IPS-18c (cell line): ENCODE measurements at regions not wholly inside any gene's neighbourhood (a gene's known extent, or its start where the extent isn't known, plus 50 kb on each side); places are given as distances from the start of the nearest gene placed in this dataset.

Experiments used
- H3K4me3 ChIP-seq: 2 replicates; pipeline ENCODE4 v1.7.0; 2013; ENCODE audit warnings: low read depth, mild to moderate bottlenecking, low read length, moderate library complexity; ENCODE audit not compliant: insufficient read depth
- H3K9me3 ChIP-seq: one replicate; pipeline ENCODE4 v1.6.1; 2013; ENCODE audit warnings: mild to moderate bottlenecking, low read length, moderate library complexity; ENCODE audit not compliant: control insufficient read depth, insufficient read depth

DNA sequence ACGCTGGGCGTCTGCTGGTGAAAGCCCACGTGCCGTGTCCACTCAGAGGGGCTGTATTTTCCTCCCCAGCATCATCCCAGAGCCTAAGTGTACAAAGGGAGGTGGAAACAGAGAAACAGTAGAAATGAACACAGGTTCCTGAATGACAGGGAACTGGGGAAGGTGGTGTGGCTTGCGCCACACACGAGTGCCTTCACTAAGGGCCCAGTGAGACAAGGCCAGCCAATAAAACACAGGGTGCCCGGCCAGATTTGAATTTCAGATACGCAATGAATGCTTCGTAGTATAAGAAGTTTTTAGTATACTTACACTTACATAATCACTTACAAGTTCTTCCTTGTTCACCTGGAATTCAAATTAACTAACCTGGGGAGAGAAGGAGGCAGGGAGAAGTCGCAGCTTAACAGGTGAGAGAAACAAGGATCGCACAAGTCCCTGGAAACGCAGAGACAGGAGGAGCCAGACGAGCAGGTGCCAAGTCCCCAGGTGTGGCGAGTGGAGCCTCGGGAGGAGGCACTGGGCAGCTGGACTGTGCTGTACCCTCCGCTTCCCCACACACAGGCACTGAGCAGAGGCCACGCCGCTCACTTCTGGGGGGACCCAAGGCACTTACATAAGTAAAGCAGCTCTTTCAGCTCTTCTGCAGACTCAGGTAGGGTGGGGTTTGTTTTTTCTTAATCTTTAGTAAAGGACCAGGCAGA lies 105.2 kb upstream of the MGMT start:
- H3K9me3 ChIP-seq = peaks cover 3% of the 10 kb centered on the region
- H3K4me3 ChIP-seq = no peak overlapping the region

DNA sequence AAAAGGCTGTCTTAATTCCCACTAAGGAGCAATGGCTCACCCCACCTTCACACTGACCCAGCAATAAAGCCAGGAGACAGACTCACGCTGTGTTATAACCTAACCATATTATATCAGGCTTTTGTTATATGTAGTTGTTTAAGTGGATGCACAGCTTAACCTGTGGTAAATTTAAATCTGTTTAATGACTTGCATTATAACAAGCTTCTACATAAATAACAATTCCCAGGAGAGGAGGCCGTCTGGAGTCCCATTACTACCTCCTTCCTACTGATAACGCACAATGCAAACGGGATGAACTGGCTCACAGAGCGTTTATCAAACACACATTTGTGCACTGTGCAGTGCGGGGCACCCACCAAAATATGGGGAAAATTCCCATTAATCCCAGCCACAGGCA lies 102.1 kb upstream of the MGMT start:
- no peak overlapping the region for H3K4me3 ChIP-seq
- peaks cover 3% of the 10 kb centered on the region for H3K9me3 ChIP-seq

DNA sequence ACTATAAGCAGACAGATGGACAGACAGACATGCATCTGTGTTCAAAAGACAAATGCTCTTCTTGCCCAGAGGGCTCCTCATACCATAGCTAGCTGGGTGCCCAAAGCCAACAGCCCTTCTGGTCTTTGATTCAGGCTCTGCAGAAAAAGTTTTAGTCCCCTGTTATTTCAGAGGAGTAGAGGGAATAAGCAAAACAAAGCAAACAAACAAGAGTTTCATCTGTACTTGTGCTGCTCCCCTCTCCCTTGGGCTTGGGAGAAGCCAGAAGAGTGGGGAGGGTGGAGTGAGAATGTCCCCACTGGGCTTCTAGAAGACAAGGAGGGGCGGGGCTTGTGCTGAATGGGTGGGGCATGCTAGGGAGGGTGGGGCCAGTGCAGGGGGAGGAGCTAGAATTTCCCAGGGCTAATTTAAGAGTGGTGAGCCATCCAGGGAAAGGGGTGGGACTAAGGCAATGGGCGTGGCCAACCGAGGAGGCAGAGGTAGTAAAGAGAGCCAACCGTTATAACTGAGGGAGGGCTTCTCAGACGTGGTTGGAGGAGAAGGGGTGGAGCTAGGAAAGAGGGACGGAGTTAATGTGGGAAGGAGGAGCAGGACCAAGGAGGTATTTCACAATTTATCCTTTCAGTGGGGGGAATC lies 101.2 kb upstream of the MGMT start:
- Histone ChIP-seq H3K9me3 (peaks cover 3% of the 10 kb centered on the region), H3K4me3 (no peak overlapping the region)

DNA sequence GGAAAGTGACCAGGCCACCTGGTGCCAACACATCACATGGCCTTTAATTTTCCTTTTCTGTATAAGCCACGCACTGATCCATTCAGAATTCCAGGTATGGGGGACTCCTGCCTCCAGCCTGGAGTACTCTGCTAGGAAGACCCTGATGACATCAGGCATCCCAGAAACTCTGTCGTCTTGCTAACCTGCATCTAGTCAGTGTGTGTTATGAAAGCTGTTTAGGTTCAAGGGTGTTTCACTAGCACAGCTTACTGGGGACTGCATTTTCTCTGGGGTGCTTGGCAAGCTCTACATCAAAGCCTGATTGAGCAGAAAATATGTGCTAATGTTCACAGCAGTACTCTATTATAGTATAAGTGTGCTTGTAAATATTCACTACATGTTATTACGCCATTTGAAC lies 100.6 kb upstream of the MGMT start:
- H3K4me3 ChIP-seq = no peak overlapping the region
- peaks cover 3% of the 10 kb centered on the region for H3K9me3 ChIP-seq

DNA sequence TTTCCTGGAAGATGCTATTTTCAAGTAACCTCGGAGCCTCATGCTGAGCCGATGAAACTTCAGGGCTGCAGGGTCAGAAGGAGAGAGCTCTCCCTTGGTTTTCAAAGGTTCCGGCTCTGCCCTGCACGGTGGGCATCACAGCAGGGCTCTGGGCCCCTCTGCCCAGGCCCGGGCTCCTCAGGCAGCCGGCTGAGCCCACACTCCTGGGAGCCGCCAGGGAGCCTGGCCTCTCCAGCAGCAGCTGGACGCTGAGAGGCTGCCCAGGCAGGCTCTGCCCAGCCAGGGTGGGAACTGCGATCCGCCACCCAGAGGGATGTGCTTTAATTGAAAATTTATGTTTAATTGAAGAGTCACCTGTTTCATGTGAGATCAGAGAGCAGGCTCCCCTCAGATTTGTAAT lies 97.5 kb upstream of the MGMT start:
- H3K9me3 ChIP-seq = no peaks in the 10 kb centered on the region
- no peak overlapping the region for H3K4me3 ChIP-seq

DNA sequence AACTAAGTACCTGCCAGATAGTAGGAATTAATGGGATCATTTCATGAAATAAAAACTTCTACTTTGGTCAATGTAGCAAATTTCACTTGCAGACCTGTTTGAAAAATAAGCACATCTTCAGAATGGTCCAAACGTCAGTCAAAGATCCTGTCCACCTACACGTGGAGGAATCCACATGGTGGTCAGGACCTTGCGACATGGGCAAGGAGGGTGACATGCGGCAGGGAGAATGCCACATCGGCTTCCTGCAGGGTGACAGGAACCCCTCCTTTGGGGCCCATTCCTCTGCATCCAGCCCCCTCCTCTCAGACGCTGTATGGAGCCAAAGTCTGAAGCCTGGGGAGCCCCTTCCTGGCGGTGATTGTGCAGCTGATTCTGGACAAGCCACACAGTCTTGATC lies 95.5 kb upstream of the MGMT start:
- Histone ChIP-seq H3K9me3 (peaks cover under 1% of the 10 kb centered on the region), H3K4me3 (no peak overlapping the region)

DNA sequence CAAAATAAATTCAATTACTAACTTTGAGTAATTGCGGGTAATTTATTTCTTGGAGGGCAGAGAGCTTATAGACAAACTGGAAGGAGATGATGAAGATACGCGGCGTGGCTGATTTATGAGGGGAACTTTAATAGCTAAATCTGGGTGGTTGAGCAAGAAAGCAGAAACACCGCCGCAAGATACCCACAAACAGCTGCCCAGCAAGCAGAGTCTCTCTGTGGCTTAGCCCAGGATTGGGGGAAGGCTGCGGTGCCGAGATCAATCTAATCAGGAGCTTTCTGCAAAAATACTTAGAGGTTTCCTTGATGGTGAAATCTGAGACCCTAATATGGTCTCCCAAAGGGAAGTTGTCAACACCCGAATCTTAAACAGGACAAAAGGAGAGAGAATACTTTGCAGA lies 94.9 kb upstream of the MGMT start:
- no peak overlapping the region for H3K4me3 ChIP-seq
- H3K9me3 ChIP-seq = peaks cover 3% of the 10 kb centered on the region

DNA sequence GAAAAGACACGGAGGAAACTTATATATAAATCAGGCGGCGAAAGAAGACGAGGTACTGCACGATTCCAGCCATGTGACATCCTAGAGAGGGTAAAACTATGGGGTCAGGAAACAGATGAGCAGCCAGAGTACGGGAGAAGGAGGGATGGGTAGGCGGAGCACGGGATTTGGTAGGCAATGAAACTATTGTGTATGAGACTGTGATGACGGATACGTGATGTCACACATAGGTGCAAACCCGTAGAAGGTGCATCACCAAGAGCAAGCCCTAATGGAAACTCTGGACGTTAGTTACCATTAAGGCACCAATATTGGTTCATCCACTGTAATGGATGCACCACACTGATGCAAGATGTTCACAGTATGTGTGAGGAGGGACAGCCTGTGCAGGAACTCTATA lies 93.8 kb upstream of the MGMT start:
- Histone ChIP-seq H3K9me3 (peaks cover 3% of the 10 kb centered on the region), H3K4me3 (no peak overlapping the region)

DNA sequence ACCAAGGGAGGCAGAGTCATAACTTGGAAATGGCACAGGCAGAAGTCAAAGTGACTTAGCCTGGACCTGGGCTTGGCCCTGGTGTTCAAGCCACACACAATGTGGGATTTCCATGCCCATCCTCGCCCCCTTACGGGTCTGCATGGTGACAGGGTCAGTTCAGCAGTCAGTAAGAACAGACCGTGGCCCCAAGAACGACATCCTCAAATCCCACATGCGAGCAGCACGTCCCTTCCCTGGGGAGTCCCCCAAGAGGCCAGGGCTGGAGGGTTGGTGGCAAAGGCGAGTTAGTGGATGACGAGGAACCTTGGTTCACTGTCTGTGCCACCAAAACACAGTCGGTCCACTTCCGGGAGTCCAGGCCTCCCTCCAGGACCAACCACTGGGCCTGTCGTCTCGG lies 93.3 kb upstream of the MGMT start:
- Histone ChIP-seq H3K9me3 (peaks cover 3% of the 10 kb centered on the region), H3K4me3 (no peak overlapping the region)

DNA sequence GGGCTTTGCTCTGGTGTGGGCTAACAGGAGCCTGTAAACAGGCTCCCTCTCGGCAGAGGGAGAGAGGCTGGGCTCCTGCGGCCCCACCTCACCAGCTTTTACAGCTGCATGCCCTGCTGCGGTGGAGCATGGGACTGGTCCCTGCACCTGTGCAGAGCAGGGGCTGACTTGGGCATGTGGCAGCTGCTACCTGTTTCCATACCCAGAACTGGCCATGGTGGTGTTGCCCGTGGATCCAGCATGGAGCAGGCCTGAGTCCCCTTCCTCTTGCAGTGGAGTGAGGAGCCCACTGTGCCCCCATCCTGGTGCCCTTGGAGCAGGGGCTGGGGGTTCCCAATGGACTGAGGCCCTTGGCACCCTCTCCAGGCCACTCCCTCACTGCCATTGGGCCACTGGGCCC lies 91.9 kb upstream of the MGMT start:
- Histone ChIP-seq H3K4me3 (no peak overlapping the region), H3K9me3 (peaks cover 3% of the 10 kb centered on the region)

DNA sequence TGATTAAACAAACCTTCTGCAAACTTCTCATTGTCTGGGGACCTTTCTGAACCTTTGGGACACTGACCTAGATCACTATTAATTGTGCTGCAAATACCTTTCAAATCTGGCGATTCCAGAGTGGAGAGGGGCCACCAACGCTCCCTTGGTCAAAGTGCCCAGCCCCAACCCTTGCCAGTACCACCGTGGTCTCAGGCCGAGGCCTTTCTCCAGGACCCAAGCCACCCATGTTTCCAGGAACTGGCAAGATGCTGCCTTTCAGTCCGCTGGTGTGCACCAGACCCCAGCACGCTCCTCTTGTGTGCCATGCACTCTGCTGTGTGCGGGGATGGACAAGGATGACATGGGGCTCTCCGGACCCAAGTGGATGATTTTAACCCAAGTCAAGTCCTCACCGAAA lies 91.1 kb upstream of the MGMT start:
- Histone ChIP-seq H3K9me3 (peaks cover 3% of the 10 kb centered on the region), H3K4me3 (no peak overlapping the region)

DNA sequence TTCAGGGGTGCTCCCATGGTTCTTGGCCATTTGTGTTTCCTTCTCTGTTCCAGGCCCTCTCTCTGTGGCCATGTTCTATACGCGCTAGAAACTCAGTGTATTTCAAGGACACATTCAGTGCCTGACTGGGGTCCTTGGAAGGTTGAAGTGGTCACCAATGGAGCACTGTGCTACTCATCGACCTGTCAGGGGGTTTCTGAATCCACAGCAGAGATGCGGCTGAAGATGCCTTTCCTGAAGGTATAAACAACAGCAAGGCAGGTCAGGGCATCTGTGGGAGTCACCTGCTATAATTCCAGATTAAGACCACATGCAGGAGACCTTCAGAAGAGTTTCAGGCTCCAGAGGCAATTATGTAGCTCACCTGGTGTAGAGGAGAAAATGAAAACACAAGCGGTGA lies 86.8 kb upstream of the MGMT start:
- Histone ChIP-seq H3K9me3 (peaks cover 3% of the 10 kb centered on the region), H3K4me3 (no peak overlapping the region)

DNA sequence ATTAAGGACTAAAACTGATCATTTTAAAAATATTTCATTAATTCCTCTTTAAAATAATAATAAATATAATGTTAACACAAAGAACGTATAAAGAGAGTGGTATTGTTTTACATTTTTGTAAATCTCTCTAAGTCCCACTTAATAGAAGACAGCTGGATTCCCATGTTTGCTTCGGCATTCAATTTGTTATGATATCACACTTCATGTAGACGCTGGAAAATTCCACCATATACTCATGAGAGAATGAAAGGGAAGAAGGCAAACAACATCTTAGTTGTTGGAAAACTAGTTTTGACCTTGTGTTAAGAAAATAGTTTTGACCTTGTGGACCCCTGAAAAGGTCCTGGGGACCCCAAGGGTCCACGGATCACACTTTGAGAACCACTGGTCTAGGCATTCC lies 85.3 kb upstream of the MGMT start:
- no peak overlapping the region for H3K4me3 ChIP-seq
- H3K9me3 ChIP-seq = peaks cover under 1% of the 10 kb centered on the region

DNA sequence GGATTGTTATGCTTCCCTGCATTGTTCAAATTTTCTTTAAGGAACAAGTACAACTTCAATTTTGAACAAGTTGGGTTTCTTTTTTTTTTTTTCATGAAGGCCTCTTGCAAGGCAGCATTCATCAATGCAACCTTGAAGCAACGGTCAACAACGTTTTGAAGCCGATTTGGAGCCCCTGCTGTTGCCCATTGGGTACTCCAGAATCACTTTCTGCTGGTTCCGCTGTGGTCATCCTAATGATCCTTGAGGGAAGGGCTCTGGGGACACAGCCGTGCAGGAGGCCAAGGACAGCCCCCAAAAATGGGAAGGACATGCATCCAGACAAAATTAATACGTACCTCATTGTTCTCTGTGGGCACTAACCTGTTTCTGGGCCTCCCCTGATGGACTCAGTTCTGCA lies 84.6 kb upstream of the MGMT start:
- Histone ChIP-seq H3K9me3 (no peaks in the 10 kb centered on the region), H3K4me3 (no peak overlapping the region)

DNA sequence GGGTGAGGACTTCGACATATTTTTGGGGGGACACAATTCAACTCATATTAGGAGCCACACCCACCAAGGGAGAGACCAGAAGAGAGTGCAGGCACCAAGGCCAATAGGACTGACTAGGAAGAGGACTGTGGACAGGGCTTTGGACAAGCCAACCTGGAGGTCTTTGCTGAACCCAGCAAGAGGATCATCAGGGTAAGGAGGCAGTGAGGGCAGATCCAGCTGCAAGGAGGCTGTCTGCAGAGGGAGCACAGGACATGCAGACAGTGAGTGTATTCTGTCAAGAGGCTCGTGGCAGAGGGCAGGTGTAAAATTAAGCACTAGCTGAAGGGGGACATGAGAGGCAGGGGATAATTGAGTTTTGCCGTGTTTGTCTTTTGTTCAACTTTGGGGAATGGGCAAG lies 83.4 kb upstream of the MGMT start:
- H3K4me3 ChIP-seq = no peak overlapping the region
- no peaks in the 10 kb centered on the region for H3K9me3 ChIP-seq

DNA sequence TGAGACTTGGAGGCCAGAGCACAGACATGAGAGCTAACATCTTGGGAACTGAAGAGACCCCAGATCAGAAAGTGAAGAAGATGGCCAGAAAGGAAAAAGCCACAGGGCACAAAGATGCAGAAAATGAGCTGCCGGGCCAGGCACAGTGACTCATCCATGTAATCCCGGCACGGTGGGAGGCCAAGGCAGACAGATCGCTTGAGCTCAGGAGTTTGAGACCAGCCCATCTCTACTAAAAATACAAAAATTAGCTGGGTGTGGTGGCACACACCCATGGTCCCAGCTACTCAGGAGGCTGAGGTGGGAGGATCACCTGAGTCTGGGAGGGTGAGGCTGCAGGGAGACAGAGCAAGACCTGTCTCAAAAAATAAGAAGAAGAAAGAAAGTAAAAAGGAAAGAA lies 81.4 kb upstream of the MGMT start:
- no peak overlapping the region for H3K4me3 ChIP-seq
- no peaks in the 10 kb centered on the region for H3K9me3 ChIP-seq

DNA sequence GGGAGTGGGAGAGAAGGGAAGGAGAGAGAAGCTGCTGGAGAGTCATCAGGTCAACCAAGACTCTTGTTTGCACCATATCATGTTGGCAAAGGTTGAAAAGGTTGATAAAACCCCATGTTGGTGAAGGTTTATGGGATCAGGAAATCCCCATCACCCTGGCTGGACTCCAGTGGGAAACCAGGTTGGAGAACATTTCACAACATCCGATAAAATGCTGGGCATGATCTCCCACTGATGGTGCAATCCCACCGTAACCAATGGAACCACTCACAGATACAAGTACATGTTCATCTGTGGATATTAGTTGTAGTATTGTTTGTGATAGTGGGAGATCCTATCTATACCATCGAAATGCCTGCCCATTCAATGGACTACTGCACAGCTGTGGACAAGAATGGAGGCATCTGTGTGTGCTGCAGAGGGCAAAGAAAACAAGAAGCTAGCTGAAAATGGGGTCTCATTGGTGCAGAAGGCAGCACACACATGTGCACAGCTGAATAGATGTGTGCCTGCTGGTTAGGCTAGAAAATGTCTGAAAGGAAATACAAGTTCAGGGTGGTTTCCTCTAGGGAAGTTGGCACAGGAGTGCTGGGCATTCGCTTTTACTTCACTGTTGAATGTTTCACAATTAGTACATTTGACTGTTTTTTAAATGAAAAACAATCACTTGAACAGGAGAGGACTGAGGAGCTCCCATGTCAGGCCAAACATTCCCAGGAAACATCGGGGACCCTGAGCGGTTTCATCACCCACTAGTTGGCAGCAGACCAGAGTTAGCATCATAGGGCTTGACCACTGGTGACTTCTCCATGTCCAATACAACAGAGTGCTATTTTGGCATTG lies 80.4 kb upstream of the MGMT start:
- Histone ChIP-seq H3K9me3 (no peaks in the 10 kb centered on the region), H3K4me3 (no peak overlapping the region)

DNA sequence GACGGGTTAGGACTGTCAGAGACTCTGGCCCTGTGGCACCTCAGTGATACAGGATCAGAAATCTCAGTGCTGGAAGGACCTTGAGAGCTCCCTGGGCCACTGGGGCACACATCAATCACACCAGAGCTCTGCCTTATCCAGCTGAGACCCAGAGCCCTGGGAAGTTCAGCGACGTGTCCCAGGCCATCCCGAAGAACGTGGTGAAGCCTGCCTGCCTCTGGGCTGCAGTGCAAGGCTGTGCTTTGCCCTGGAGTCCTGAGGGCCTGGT lies 79.8 kb upstream of the MGMT start:
- H3K9me3 ChIP-seq = no peaks in the 10 kb centered on the region
- H3K4me3 ChIP-seq = no peak overlapping the region
